ENCODE measurements at regions not wholly inside any gene's neighbourhood (a gene's known extent, or its start where the extent isn't known, plus 50 kb on each side); places are given as distances from the start of the nearest gene placed in this dataset.

- peak in 2 of 3 donors; percentile 53 to 81 for DNase-seq (ENCODE audit: low read depth in 2 of 3, low spot score in 2 of 3)
Observed at GRCh38 chr1:29736582-29737188, 500.4 kb downstream of the PTPRU start.

GRCh38 chr1:29732453-29732852, 496.1 kb downstream of the PTPRU start:
- peak in 1 of 3 donors; percentile 24 for DNase-seq (ENCODE audit: low read depth in 2 of 3, low spot score in 2 of 3)

- no peak for DNase-seq (ENCODE audit: low read depth in 2 of 3, low spot score in 2 of 3)
Observed at GRCh38 chr1:29730623-29731022, 494.3 kb downstream of the PTPRU start.

- no peak for DNase-seq (ENCODE audit: low read depth in 2 of 3, low spot score in 2 of 3)
Observed at GRCh38 chr1:29729281-29729680, 493.0 kb downstream of the PTPRU start.

- DNase-seq (ENCODE audit: low read depth in 2 of 3, low spot score in 2 of 3), result no peak
Observed at GRCh38 chr1:29728703-29729102, 492.4 kb downstream of the PTPRU start.

- DNase-seq (ENCODE audit: low read depth in 2 of 3, low spot score in 2 of 3), result no peak
Observed at GRCh38 chr1:29725262-29725661, 488.9 kb downstream of the PTPRU start.

- DNase-seq (ENCODE audit: low read depth in 2 of 3, low spot score in 2 of 3), result no peak
Observed at GRCh38 chr1:29722598-29722997, 486.3 kb downstream of the PTPRU start.

- no peak for DNase-seq (ENCODE audit: low read depth in 2 of 3, low spot score in 2 of 3)
Observed at GRCh38 chr1:29719253-29719652, 482.9 kb downstream of the PTPRU start.

GRCh38 chr1:29718791-29719190, 482.5 kb downstream of the PTPRU start:
- no peak for DNase-seq (ENCODE audit: low read depth in 2 of 3, low spot score in 2 of 3)

- no peak for DNase-seq (ENCODE audit: low read depth in 2 of 3, low spot score in 2 of 3)
Observed at GRCh38 chr1:29716306-29716705, 480.0 kb downstream of the PTPRU start.

- no peak for DNase-seq (ENCODE audit: low read depth in 2 of 3, low spot score in 2 of 3)
Observed at GRCh38 chr1:29713857-29714256, 477.5 kb downstream of the PTPRU start.

GRCh38 chr1:29712801-29713200, 476.5 kb downstream of the PTPRU start:
- DNase-seq (ENCODE audit: low read depth in 2 of 3, low spot score in 2 of 3), result no peak

GRCh38 chr1:29712284-29712651, 475.9 kb downstream of the PTPRU start:
- peak in 1 of 3 donors; percentile 24 for DNase-seq (ENCODE audit: low read depth in 2 of 3, low spot score in 2 of 3)

- DNase-seq (ENCODE audit: low read depth in 2 of 3, low spot score in 2 of 3), result peak in 1 of 3 donors; percentile 21
Observed at GRCh38 chr1:29711582-29712283, 475.4 kb downstream of the PTPRU start.

GRCh38 chr1:29709704-29710280, 473.5 kb downstream of the PTPRU start:
- no peak for DNase-seq (ENCODE audit: low read depth in 2 of 3, low spot score in 2 of 3)

GRCh38 chr1:29708796-29709703, 472.7 kb downstream of the PTPRU start:
- no peak for DNase-seq (ENCODE audit: low read depth in 2 of 3, low spot score in 2 of 3)

GRCh38 chr1:29708381-29708780, 472.1 kb downstream of the PTPRU start:
- no peak for DNase-seq (ENCODE audit: low read depth in 2 of 3, low spot score in 2 of 3)

GRCh38 chr1:29707796-29708195, 471.5 kb downstream of the PTPRU start:
- no peak for DNase-seq (ENCODE audit: low read depth in 2 of 3, low spot score in 2 of 3)

GRCh38 chr1:29706936-29707335, 470.6 kb downstream of the PTPRU start:
- DNase-seq (ENCODE audit: low read depth in 2 of 3, low spot score in 2 of 3), result peak in 2 of 3 donors; percentile 77 to 78

GRCh38 chr1:29704430-29704829, 468.1 kb downstream of the PTPRU start:
- DNase-seq (ENCODE audit: low read depth in 2 of 3, low spot score in 2 of 3), result no peak
